NB4 (cell line): ENCODE measurements at regions not wholly inside any gene's neighbourhood (a gene's known extent, or its start where the extent isn't known, plus 50 kb on each side); places are given as distances from the start of the nearest gene placed in this dataset.
A peak's percentile ranks its signal among the peaks of the same experiment; 100 is the strongest.
"Not testable (repeated sequence)": the region's sequence is repeated elsewhere in the genome, so short reads cannot be mapped to it uniquely, and the experiment has no call there.

Experiments
- DNase-seq: peaks from one replicate; pipeline ENCODE4 v3.0.0; 2010; ENCODE audit warnings: low read depth
- H3K4me3 ChIP-seq: one replicate; pipeline ENCODE4 v1.5.1; 2011; ENCODE audit warnings: mild to moderate bottlenecking, low read depth, low read length, moderate library complexity
- MAX ChIP-seq: IDR thresholded peaks from 2 replicates; pipeline ENCODE4 v1.6.1; 2011; ENCODE audit warnings: low read depth, low read length
- MYC ChIP-seq: IDR thresholded peaks from 2 replicates; pipeline ENCODE4 v1.6.1; 2011; ENCODE audit warnings: low read depth, low read length
- POLR2A ChIP-seq: IDR thresholded peaks from 2 replicates; pipeline ENCODE4 v1.6.1; 2011; ENCODE audit warnings: mild to moderate bottlenecking; ENCODE audit not compliant: insufficient read length; ENCODE audit errors: extremely low read depth
- TF ChIP-seq, protein P1 (sequence below): IDR thresholded peaks from one replicate; pipeline ENCODE4 v1.5.1; 2012; ENCODE audit warnings: low read depth, low read length

- H3K4me3 ChIP-seq: no peak overlapping the region
- TF ChIP-seq, protein P1, sequence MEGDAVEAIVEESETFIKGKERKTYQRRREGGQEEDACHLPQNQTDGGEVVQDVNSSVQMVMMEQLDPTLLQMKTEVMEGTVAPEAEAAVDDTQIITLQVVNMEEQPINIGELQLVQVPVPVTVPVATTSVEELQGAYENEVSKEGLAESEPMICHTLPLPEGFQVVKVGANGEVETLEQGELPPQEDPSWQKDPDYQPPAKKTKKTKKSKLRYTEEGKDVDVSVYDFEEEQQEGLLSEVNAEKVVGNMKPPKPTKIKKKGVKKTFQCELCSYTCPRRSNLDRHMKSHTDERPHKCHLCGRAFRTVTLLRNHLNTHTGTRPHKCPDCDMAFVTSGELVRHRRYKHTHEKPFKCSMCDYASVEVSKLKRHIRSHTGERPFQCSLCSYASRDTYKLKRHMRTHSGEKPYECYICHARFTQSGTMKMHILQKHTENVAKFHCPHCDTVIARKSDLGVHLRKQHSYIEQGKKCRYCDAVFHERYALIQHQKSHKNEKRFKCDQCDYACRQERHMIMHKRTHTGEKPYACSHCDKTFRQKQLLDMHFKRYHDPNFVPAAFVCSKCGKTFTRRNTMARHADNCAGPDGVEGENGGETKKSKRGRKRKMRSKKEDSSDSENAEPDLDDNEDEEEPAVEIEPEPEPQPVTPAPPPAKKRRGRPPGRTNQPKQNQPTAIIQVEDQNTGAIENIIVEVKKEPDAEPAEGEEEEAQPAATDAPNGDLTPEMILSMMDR: no peak
- TF ChIP-seq POLR2A (no peak), MYC (no peak), MAX (no peak)
- peak; percentile 11 for DNase-seq
Observed at GRCh38 chr9:78406933-78407332, 110.0 kb downstream of the PSAT1 start.

GRCh38 chr9:78407636-78408312 lies 110.8 kb downstream of the PSAT1 start:
- DNase-seq: no peak
- TF ChIP-seq MYC (no peak), POLR2A (no peak), MAX (no peak)
- TF ChIP-seq, protein P1: no peak
- H3K4me3 ChIP-seq: no peak overlapping the region

- TF ChIP-seq, protein P1: no peak
- no peak for TF ChIP-seq MYC
- TF ChIP-seq POLR2A: no peak
- TF ChIP-seq MAX: no peak
- H3K4me3 ChIP-seq: no peak overlapping the region
- DNase-seq: no peak
Observed at GRCh38 chr9:78408388-78408787, 111.5 kb downstream of the PSAT1 start.

DNA sequence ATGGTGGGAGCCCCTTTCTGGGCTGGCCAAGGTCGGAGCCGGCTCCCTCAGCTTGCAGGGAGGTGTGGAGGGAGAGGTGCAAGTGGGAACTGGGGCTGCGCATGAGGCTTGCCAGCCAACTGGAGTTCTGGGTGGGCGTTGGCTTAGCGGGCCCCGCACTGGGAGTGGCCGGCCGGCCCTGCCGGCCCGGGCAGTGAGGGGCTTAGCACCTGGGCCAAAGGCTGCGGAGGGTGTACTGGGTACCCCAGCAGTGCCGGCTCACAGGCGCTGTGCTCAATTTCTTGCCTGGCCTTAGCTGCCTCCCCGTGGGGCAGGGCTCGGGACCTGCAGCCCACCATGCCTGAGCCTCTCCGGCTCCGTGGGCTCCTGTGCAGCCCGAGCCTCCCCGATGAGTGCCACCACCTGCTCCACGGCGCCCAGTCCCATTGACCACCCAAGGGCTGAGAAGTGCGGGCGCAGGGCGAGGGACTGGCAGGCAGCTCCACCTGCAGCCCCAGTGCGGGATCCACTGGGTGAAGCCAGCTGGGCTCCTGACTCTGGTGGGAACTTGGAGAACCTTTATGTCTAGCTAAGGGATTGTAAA lies 113.1 kb downstream of the PSAT1 start:
- DNase-seq, H3K4me3 ChIP-seq: not testable (repeated sequence)

- DNase-seq: no peak
- TF ChIP-seq POLR2A: no peak
- no peak for TF ChIP-seq MAX
- TF ChIP-seq, protein P1: no peak
- TF ChIP-seq MYC: no peak
- H3K4me3 ChIP-seq: no peak overlapping the region
Observed at GRCh38 chr9:78422309-78422708, 125.4 kb downstream of the PSAT1 start.

DNA sequence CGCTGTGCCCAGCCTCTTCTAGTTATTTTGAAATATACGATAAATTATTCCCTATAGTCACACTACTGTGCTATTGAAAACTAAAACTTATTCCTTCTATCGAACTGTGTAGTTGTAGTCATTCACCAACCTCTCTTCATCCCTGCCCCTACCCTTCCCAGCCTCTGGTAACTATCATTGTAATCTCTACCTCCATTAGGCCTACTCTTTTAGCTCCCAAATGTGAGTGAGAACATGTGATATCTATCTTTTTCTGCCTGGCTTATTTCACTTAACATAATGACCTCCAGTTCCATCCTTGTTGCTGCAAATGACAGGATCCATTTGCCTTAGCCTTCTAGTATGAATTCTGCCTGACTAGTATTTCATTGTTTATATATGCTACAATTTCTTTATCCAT lies 127.4 kb downstream of the PSAT1 start:
- TF ChIP-seq, protein P1: no peak
- no peak for TF ChIP-seq POLR2A
- TF ChIP-seq MAX: no peak
- no peak for TF ChIP-seq MYC
- DNase-seq: no peak
- no peak overlapping the region for H3K4me3 ChIP-seq
